Germinal center (tissue), 1 donor: ENCODE measurements at regions not wholly inside any gene's neighbourhood (a gene's known extent, or its start where the extent isn't known, plus 50 kb on each side); places are given as distances from the start of the nearest gene placed in this dataset.

Source experiments
- DNase-seq: peaks from one replicate; pipeline ENCODE4 v3.0.0; 2012; ENCODE audit warnings: mixed read lengths, low spot score

GRCh38 chr3:107082527-107082926 lies 294.7 kb upstream of the CCDC54 start:
- no peak for DNase-seq

GRCh38 chr3:107085261-107085660 lies 292.0 kb upstream of the CCDC54 start:
- no peak for DNase-seq

- no peak for DNase-seq
These were observed 285.1 kb upstream of the CCDC54 start for GRCh38 chr3:107092121-107092520.

GRCh38 chr3:107098864-107099263 lies 278.4 kb upstream of the CCDC54 start:
- no peak for DNase-seq

- no peak for DNase-seq
These were observed 277.1 kb upstream of the CCDC54 start for GRCh38 chr3:107100137-107100536.

GRCh38 chr3:107100573-107100972 lies 276.7 kb upstream of the CCDC54 start:
- DNase-seq = no peak

- DNase-seq = no peak
These were observed 273.5 kb upstream of the CCDC54 start for GRCh38 chr3:107103786-107104185.

- no peak for DNase-seq
These were observed 270.9 kb upstream of the CCDC54 start for GRCh38 chr3:107106316-107106715.

GRCh38 chr3:107106907-107107306 lies 270.3 kb upstream of the CCDC54 start:
- DNase-seq = no peak

- no peak for DNase-seq
These were observed 266.5 kb upstream of the CCDC54 start for GRCh38 chr3:107110596-107111305.

GRCh38 chr3:107111872-107112271 lies 265.4 kb upstream of the CCDC54 start:
- no peak for DNase-seq

GRCh38 chr3:107112356-107112755 lies 264.9 kb upstream of the CCDC54 start:
- DNase-seq = no peak

- DNase-seq = no peak
These were observed 261.0 kb upstream of the CCDC54 start for GRCh38 chr3:107116251-107116650.

GRCh38 chr3:107117156-107117555 lies 260.1 kb upstream of the CCDC54 start:
- no peak for DNase-seq

- DNase-seq = peak; percentile 6
These were observed 259.2 kb upstream of the CCDC54 start for GRCh38 chr3:107117922-107118536.

GRCh38 chr3:107124885-107125284 lies 252.4 kb upstream of the CCDC54 start:
- no peak for DNase-seq

GRCh38 chr3:107128946-107129345 lies 248.3 kb upstream of the CCDC54 start:
- no peak for DNase-seq

GRCh38 chr3:107130089-107130700 lies 247.0 kb upstream of the CCDC54 start:
- no peak for DNase-seq

GRCh38 chr3:107132674-107133073 lies 244.6 kb upstream of the CCDC54 start:
- DNase-seq = no peak

- DNase-seq = no peak
These were observed 243.3 kb upstream of the CCDC54 start for GRCh38 chr3:107133891-107134290.

- no peak for DNase-seq
These were observed 235.1 kb upstream of the CCDC54 start for GRCh38 chr3:107142171-107142570.

GRCh38 chr3:107142786-107143575 lies 234.3 kb upstream of the CCDC54 start:
- peak; percentile 7 for DNase-seq

- no peak for DNase-seq
These were observed 226.6 kb upstream of the CCDC54 start for GRCh38 chr3:107150675-107151074.
